ENCODE measurements at regions not wholly inside any gene's neighbourhood (a gene's known extent, or its start where the extent isn't known, plus 50 kb on each side); places are given as distances from the start of the nearest gene placed in this dataset.

GRCh38 chr3:34363881-34364280, 565.5 kb downstream of the PDCD6IP start:
- Histone ChIP-seq H2AFZ (no peak overlapping the region), H3K27ac (ENCODE audit: low read depth) (no peak overlapping the region), H3K36me3 (ENCODE audit: insufficient read depth) (no peaks in the 10 kb centered on the region), H3K9me2 (ENCODE audit: insufficient read depth) (peaks cover 5% of the 10 kb centered on the region; the same call in 1 of the 2 replicates), H3K4me3 (no peak overlapping the region), H3K27me3 (ENCODE audit: insufficient read depth) (no peaks in the 10 kb centered on the region), H3F3A (replicated peaks; ENCODE audit: low read depth) (no peaks in the 10 kb centered on the region), H3K4me1 (ENCODE audit: insufficient read depth) (no peaks in the 10 kb centered on the region), H4K20me1 (replicated peaks; ENCODE audit: insufficient read depth) (no peaks in the 10 kb centered on the region), H3K79me2 (replicated peaks; ENCODE audit: insufficient read depth) (no peaks in the 10 kb centered on the region), H3K4me2 (no peak overlapping the region)
- Mint-ChIP-seq H3K27ac (no peak overlapping the region), H3K9me3 (no peaks in the 10 kb centered on the region; the same call in 2 of the 3 replicates), H3K4me3 (no peak overlapping the region), H3K4me1 (peaks cover 12% of the 10 kb centered on the region; the same call in 2 of the 3 replicates), H3K27me3 (ENCODE audit: insufficient read depth, low read depth, poor library complexity) (no peaks in the 10 kb centered on the region), H3K36me3 (ENCODE audit: low read depth) (no peaks in the 10 kb centered on the region)
- no peak for DNase-seq (ENCODE audit: low spot score)
- no peak for TF ChIP-seq CTCF (conservative IDR thresholded peaks at IDR 0.05; ENCODE audit: low read depth in 2 of 2)
- TF ChIP-seq ZNF114 (CRISPR knock-in tag; IDR thresholded peaks at IDR 0.05), result no peak
- TF ChIP-seq ETS1 (IDR thresholded peaks at IDR 0.05), result no peak
- no peak for TF ChIP-seq STAT1 (IDR thresholded peaks at IDR 0.05; ENCODE audit: unreplicated experiment)
- TF ChIP-seq REST (IDR thresholded peaks at IDR 0.05; ENCODE audit: unreplicated experiment), result no peak
- no peak for TF ChIP-seq CREB1 (CRISPR knock-in tag; IDR thresholded peaks at IDR 0.05; ENCODE audit: low read depth)
- TF ChIP-seq NANOG (IDR thresholded peaks at IDR 0.05; ENCODE audit: borderline replicate concordance), result no peak
- TF ChIP-seq ZNF462 (CRISPR knock-in tag; IDR thresholded peaks at IDR 0.05), result no peak
- no peak for ATAC-seq

Data from GM23338 (cell line).